T-cell (primary cell): ENCODE measurements at regions not wholly inside any gene's neighbourhood (a gene's known extent, or its start where the extent isn't known, plus 50 kb on each side); places are given as distances from the start of the nearest gene placed in this dataset.

Experiments
- ATAC-seq, 4 experiments: fragments of 200-7000 bp in 3 of 4; fragments of 150-1000 bp in 1 of 4; cut with Tn5 transposase; replicated peaks in 1 of 4; 1 replicate in 3 of 4; 2 replicates in 1 of 4; pipeline ENCODE4 v1.10.0; 2021; ENCODE audit warnings: moderate library complexity in 3 of 4, mild to moderate bottlenecking in 2 of 4, moderate number of reproducible peaks in 1 of 4
- CTCF ChIA-PET, 2 donors: fragments of 300-600 bp; sonication (Branson Sonifier 250); formaldehyde crosslinking; loops; one replicate each; lab custom pipeline; 2022; ENCODE audit warnings: antibody characterized with exemption in 2 of 2; lab: Charles Lee
- POLR2A ChIA-PET, 2 donors: fragments of 300-600 bp; sonication (Branson Sonifier 250); formaldehyde crosslinking; loops; one replicate each; lab custom pipeline; 2022; ENCODE audit warnings: antibody characterized with exemption in 2 of 2; lab: Charles Lee
- DNase-seq, 35 experiments: peaks; one replicate each; pipeline versions ENCODE4 v3.0.0 to v3.0.0-alpha.2; 2013 to 2023
- H3K27ac ChIP-seq: one replicate; pipeline ENCODE4 v1.5.1; 2013; ENCODE audit warnings: low read length
- H3K27me3 ChIP-seq, 2 experiments: replicated peaks in 1 of 2; 1 replicate in 1 of 2; 2 replicates in 1 of 2; pipeline versions ENCODE4 v1.6.1 to v1.7.0; 2013; ENCODE audit warnings: low read length in 1 of 2, mixed read lengths in 1 of 2; ENCODE audit not compliant: control insufficient read depth in 2 of 2, insufficient read depth in 2 of 2; ENCODE audit errors: extremely low read depth in 1 of 2
- H3K36me3 ChIP-seq, 2 donors: 1 replicate in 1 of 2; 2 replicates in 1 of 2; pipeline versions ENCODE4 v1.6.1 to v1.7.0; 2013; ENCODE audit warnings: low read length in 1 of 2; ENCODE audit not compliant: control insufficient read depth in 2 of 2, insufficient read depth in 1 of 2; ENCODE audit errors: extremely low read depth in 1 of 2
- H3K4me1 ChIP-seq, 2 experiments: 1 replicate in 1 of 2; 2 replicates in 1 of 2; pipeline versions ENCODE4 v1.6.1 to v1.7.0; 2013; ENCODE audit warnings: low read length in 2 of 2, mixed read lengths in 1 of 2; ENCODE audit not compliant: insufficient read depth in 2 of 2, control insufficient read depth in 1 of 2; ENCODE audit errors: extremely low read depth in 1 of 2
- H3K4me3 ChIP-seq, 2 donors: 1 replicate in 1 of 2; 2 replicates in 1 of 2; pipeline versions ENCODE4 v1.5.1 to v1.7.0; 2013; ENCODE audit warnings: mild to moderate bottlenecking in 2 of 2, low read length in 1 of 2, moderate library complexity in 1 of 2; ENCODE audit not compliant: control insufficient read depth in 1 of 2; ENCODE audit errors: extremely low read depth in 1 of 2
- H3K9me3 ChIP-seq: 2 replicates; pipeline ENCODE4 v1.7.0; 2013
- H3K27ac Mint-ChIP-seq, 2 donors: one replicate each; pipeline ENCODE4 v1.8.0; 2020 to 2021; ENCODE audit warnings: mild to moderate bottlenecking in 2 of 2, mixed read lengths in 2 of 2
- H3K27me3 Mint-ChIP-seq, 2 donors: one replicate each; pipeline ENCODE4 v1.8.0; 2021 to 2022; ENCODE audit warnings: mixed read lengths in 2 of 2
- H3K36me3 Mint-ChIP-seq: one replicate; pipeline ENCODE4 v1.8.0; 2021; ENCODE audit warnings: mixed read lengths
- H3K4me1 Mint-ChIP-seq, 3 donors: one replicate each; pipeline ENCODE4 v1.8.0; 2020 to 2022; ENCODE audit warnings: mixed read lengths in 3 of 3, mild to moderate bottlenecking in 1 of 3
- H3K4me3 Mint-ChIP-seq, 3 donors: one replicate each; pipeline ENCODE4 v1.8.0; 2020 to 2022; ENCODE audit warnings: mild to moderate bottlenecking in 3 of 3, mixed read lengths in 3 of 3, moderate library complexity in 3 of 3
- H3K9me3 Mint-ChIP-seq, 3 donors: one replicate each; pipeline ENCODE4 v1.8.0; 2020 to 2022; ENCODE audit warnings: mixed read lengths in 3 of 3
- WGBS: methylation state at CpG from one replicate; pipeline ENCODE4 v1.1.5; 2013; ENCODE audit warnings: missing lambda C conversion rate; ENCODE audit not compliant: insufficient coverage; 5-methylcytosine and 5-hydroxymethylcytosine counted together

DNA sequence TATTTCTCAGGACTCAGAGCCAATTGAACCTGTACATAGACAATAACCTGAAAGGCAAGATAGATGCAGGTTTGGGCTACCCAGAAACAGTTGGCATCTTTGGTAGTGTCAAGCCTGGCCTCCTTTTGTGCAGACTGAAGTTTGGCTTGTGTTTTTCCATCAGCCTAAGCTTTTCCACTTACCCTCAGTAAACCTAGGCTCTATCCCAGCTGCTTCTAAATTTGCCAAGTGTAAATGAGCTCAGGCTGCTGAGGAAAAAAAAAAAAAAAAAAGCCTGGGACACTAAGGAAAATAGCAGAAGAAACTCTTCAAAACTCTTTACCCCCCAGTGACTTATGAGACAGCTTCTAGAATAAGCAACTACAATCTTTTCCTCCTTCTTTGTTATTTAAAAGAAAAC, 316.3 kb upstream of the SORCS1 start:
- CTCF ChIA-PET = interaction anchor here in 1 of 2 donors (0.6 kb wide), 1 partner anchor 17 kb away, joined by 7 read pairs; no protein-coding TSS in a partner anchor
- DNase-seq (no peak), ATAC-seq (no peak)
- H3K9me3 Mint-ChIP-seq = peaks cover 8 to 20% (median 8%) of the 10 kb centered on the region in 3 donors
- Histone ChIP-seq H3K27me3 (no peaks in the 10 kb centered on the region), H3K9me3 (no peaks in the 10 kb centered on the region), H3K4me3 (no peak overlapping the region), H3K4me1 (no peaks in the 10 kb centered on the region), H3K36me3 (no peaks in the 10 kb centered on the region), H3K27ac (no peak overlapping the region)
- POLR2A ChIA-PET = no interaction called here
- no peaks in the 10 kb centered on the region for H3K36me3 Mint-ChIP-seq
- H3K4me1 Mint-ChIP-seq = no peaks in the 10 kb centered on the region
- no peak overlapping the region for H3K27ac Mint-ChIP-seq
- H3K27me3 Mint-ChIP-seq = no peaks in the 10 kb centered on the region
- H3K4me3 Mint-ChIP-seq = no peak overlapping the region

DNA sequence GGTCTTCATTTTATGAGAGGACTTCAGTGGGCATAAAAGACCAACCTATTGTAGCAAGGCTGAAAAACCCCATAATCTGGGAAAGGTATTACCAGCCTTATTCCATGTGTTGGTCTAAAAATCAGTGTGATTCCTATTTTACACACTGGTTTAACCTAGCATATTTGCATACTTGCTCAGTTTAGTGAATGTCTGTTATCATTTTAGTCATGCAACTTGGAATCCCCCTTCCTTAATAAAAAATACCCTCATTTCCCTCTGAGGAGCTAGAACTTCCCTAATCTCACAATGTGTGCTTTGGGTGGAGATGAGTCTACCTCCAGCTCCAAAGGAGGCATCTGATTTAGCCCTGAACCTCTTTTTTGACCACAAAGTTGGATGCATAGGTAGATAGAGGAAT, 312.8 kb upstream of the SORCS1 start:
- H3K27me3 ChIP-seq = no peaks in the 10 kb centered on the region
- Mint-ChIP-seq H3K4me1 (no peaks in the 10 kb centered on the region), H3K36me3 (no peaks in the 10 kb centered on the region), H3K27me3 (no peaks in the 10 kb centered on the region), H3K4me3 (no peak overlapping the region), H3K27ac (no peak overlapping the region), H3K9me3 (peaks cover 12 to 17% (median 16%) of the 10 kb centered on the region in 3 donors)
- H3K36me3 ChIP-seq = no peaks in the 10 kb centered on the region
- no peaks in the 10 kb centered on the region for H3K9me3 ChIP-seq
- H3K4me1 ChIP-seq = no peaks in the 10 kb centered on the region
- ATAC-seq (no peak), DNase-seq (no peak)
- ChIA-PET POLR2A (no interaction called here), CTCF (no interaction called here)
- H3K4me3 ChIP-seq = no peak overlapping the region
- H3K27ac ChIP-seq = no peak overlapping the region

DNA sequence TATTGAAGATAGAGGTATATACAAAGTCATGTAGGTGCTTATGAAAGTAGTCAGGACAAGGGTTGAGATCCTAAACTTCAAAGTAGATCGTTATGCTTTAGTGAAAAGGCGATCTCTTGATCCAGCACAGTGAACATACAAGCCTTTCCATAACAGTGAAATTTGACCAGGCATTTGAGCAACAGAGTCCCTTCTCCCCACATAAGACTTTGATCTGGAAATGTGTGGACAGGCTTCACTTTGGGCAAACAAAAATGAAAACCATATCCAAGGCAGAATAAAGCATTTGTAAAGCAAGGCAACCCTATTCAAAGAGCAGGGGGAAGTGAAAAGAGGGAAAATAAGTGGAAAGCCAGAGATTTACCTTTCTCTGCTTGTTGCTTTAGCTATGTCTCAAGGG, 311.9 kb upstream of the SORCS1 start:
- H3K27ac ChIP-seq = no peak overlapping the region
- H3K4me1 ChIP-seq = no peaks in the 10 kb centered on the region
- no CpG with 5 or more reads among the region's 2 CpGs for WGBS
- ATAC-seq = no peak
- H3K36me3 ChIP-seq = no peaks in the 10 kb centered on the region
- Mint-ChIP-seq H3K36me3 (no peaks in the 10 kb centered on the region), H3K4me3 (no peak overlapping the region), H3K27ac (no peak overlapping the region), H3K9me3 (peaks cover 14 to 17% (median 15%) of the 10 kb centered on the region in 3 donors), H3K27me3 (no peaks in the 10 kb centered on the region), H3K4me1 (no peaks in the 10 kb centered on the region)
- H3K9me3 ChIP-seq = no peaks in the 10 kb centered on the region
- H3K27me3 ChIP-seq = no peaks in the 10 kb centered on the region
- DNase-seq = no peak
- ChIA-PET CTCF (no interaction called here), POLR2A (no interaction called here)
- H3K4me3 ChIP-seq = no peak overlapping the region

DNA sequence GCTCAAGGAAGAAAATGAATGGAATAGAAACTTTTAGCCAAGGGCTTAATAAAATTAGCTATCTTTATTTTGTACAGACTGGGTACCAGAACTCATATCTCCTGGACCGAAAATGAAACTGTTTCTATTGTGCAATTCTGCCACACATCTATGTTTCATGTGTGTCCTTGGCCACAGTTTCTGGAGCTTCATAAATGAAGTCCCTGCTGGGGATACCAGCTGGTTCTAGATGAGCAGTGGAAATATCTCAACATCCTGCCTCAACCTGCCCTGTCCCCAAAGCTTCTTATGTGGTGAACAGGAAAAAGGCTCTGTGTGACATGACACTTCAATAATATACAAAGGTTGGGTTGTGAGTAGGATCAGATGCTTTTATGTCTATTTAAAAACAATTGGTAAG, 310.1 kb upstream of the SORCS1 start:
- no peak for ATAC-seq
- H3K9me3 Mint-ChIP-seq = peaks cover 14 to 23% (median 21%) of the 10 kb centered on the region in 3 donors

DNA sequence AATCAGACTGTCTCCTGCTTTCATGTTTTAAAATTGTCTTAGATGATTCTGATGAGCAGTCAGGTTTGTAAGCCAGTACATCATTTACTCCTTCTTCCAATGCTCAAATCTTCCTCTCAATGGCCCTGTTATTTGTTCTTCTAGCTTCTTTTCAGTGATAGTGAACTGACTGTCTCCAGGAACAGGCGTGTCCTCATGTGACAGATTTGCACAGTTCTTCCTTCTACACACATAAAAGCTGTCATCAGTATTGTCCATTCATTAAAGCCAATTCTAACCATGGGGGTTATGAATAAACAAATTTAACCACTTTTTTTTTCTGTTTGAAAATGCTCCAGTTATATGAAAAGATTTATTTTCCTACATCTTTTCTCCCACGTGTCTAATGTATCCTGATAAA, 308.7 kb upstream of the SORCS1 start:
- Mint-ChIP-seq H3K9me3 (peaks cover 14 to 23% (median 17%) of the 10 kb centered on the region in 3 donors), H3K27ac (no peak overlapping the region), H3K36me3 (no peaks in the 10 kb centered on the region), H3K27me3 (no peaks in the 10 kb centered on the region), H3K4me3 (no peak overlapping the region), H3K4me1 (no peaks in the 10 kb centered on the region)
- no peaks in the 10 kb centered on the region for H3K27me3 ChIP-seq
- no peaks in the 10 kb centered on the region for H3K4me1 ChIP-seq
- ChIA-PET POLR2A (no interaction called here), CTCF (no interaction called here)
- H3K36me3 ChIP-seq = no peaks in the 10 kb centered on the region
- 86% methylated on average over 1 of the region's 2 CpGs for WGBS
- H3K4me3 ChIP-seq = no peak overlapping the region
- ATAC-seq = no peak
- no peak overlapping the region for H3K27ac ChIP-seq
- no peaks in the 10 kb centered on the region for H3K9me3 ChIP-seq
- DNase-seq = no peak

More for the DNA sequence above, 310.1 kb upstream of the SORCS1 start:
- Mint-ChIP-seq H3K27me3 (no peaks in the 10 kb centered on the region), H3K4me3 (no peak overlapping the region), H3K4me1 (no peaks in the 10 kb centered on the region), H3K36me3 (no peaks in the 10 kb centered on the region), H3K27ac (no peak overlapping the region)
- ChIA-PET POLR2A (no interaction called here), CTCF (no interaction called here)
- no peaks in the 10 kb centered on the region for H3K4me1 ChIP-seq
- no peak overlapping the region for H3K27ac ChIP-seq
- H3K4me3 ChIP-seq = no peak overlapping the region
- WGBS = 100% methylated on average over 1 of the region's 1 CpG
- no peaks in the 10 kb centered on the region for H3K36me3 ChIP-seq
- H3K9me3 ChIP-seq = no peaks in the 10 kb centered on the region
- H3K27me3 ChIP-seq = no peaks in the 10 kb centered on the region
- no peak for DNase-seq

DNA sequence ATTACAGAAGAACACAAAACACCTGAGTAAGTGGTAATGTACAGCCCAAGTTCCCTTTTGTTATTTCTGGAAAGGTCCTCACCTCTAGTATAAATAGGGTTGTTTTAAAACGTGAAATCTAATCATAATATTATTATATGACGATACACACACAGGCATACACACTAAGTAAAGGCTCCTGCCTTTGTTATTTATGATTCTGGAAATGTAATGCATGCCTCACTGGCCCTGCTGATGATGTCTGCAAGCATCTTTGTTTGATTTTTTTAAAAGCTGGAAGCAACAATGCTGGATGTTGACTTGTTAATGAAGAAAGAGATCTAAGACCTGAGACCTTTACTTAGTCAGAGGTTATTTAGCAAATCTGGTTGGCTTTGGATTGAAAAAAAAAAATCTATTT, 307.4 kb upstream of the SORCS1 start:
- DNase-seq (no peak), ATAC-seq (no peak)
- Histone ChIP-seq H3K27me3 (no peaks in the 10 kb centered on the region), H3K9me3 (no peaks in the 10 kb centered on the region), H3K27ac (no peak overlapping the region), H3K36me3 (no peaks in the 10 kb centered on the region), H3K4me3 (no peak overlapping the region), H3K4me1 (no peaks in the 10 kb centered on the region)
- Mint-ChIP-seq H3K4me1 (no peaks in the 10 kb centered on the region), H3K27ac (no peak overlapping the region), H3K9me3 (peaks cover 11 to 23% (median 12%) of the 10 kb centered on the region in 3 donors), H3K4me3 (no peak overlapping the region), H3K36me3 (no peaks in the 10 kb centered on the region), H3K27me3 (no peaks in the 10 kb centered on the region)
- POLR2A ChIA-PET = no interaction called here
- CTCF ChIA-PET = no interaction called here
- no CpG with 5 or more reads among the region's 2 CpGs for WGBS

DNA sequence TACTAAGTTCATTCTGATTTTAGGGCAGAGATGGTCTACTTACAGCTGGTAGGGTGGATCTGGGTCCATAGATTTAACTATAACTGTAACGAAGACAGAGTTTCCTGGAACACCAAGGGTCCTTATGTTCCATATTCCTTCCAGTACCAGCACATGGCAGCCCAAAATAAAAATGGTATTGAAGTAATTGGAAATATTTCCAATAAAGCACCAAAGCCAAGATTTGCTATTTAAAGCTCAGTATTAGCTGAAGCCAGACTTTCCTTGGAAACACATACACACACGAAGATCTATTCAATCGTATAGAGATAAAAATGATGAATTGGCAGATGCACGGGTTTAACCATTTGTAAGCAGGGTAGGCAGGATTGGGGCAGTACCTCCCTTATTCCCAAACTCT, 289.1 kb upstream of the SORCS1 start:
- Histone ChIP-seq H3K27ac (no peak overlapping the region), H3K27me3 (no peaks in the 10 kb centered on the region), H3K9me3 (no peaks in the 10 kb centered on the region), H3K4me3 (no peak overlapping the region), H3K36me3 (no peaks in the 10 kb centered on the region), H3K4me1 (no peaks in the 10 kb centered on the region)
- POLR2A ChIA-PET = no interaction called here
- Mint-ChIP-seq H3K4me1 (no peaks in the 10 kb centered on the region), H3K9me3 (peaks cover 4 to 17% (median 6%) of the 10 kb centered on the region in 3 donors), H3K27me3 (no peaks in the 10 kb centered on the region), H3K36me3 (no peaks in the 10 kb centered on the region), H3K4me3 (no peak overlapping the region), H3K27ac (no peak overlapping the region)
- ATAC-seq (no peak), DNase-seq (no peak)
- CTCF ChIA-PET = no interaction called here
- WGBS = no CpG with 5 or more reads among the region's 4 CpGs
